H9 (cell line): ENCODE measurements at regions not wholly inside any gene's neighbourhood (a gene's known extent, or its start where the extent isn't known, plus 50 kb on each side); places are given as distances from the start of the nearest gene placed in this dataset.

ENCODE experiments used
- DNase-seq: peaks from one replicate; pipeline ENCODE4 v3.0.0-alpha.2; 2017
- H2AFZ ChIP-seq: one replicate; pipeline ENCODE4 v1.6.1; 2013; ENCODE audit warnings: mild to moderate bottlenecking, low read length, control low read depth, moderate library complexity
- H2AK5ac ChIP-seq: 2 replicates; pipeline ENCODE4 v1.6.1; 2013; ENCODE audit warnings: low read length, control low read depth, mixed read lengths; ENCODE audit not compliant: insufficient read length
- H2BK120ac ChIP-seq: one replicate; pipeline ENCODE4 v1.6.1; 2013; ENCODE audit warnings: low read depth, mild to moderate bottlenecking, low read length, control low read depth, inconsistent platforms; ENCODE audit not compliant: poor library complexity, severe bottlenecking
- H2BK12ac ChIP-seq: 2 replicates; pipeline ENCODE4 v1.6.1; 2013; ENCODE audit warnings: low read length, control low read depth, mixed read lengths, low read depth; ENCODE audit not compliant: insufficient read length
- H2BK15ac ChIP-seq: 2 replicates; pipeline ENCODE4 v1.6.1; 2013; ENCODE audit warnings: low read depth, low read length, control low read depth
- H2BK20ac ChIP-seq: one replicate; pipeline ENCODE4 v1.6.1; 2013; ENCODE audit warnings: low read depth, mild to moderate bottlenecking, low read length, control low read depth, inconsistent platforms; ENCODE audit not compliant: poor library complexity, severe bottlenecking
- H2BK5ac ChIP-seq: 2 replicates; pipeline ENCODE4 v1.6.1; 2013; ENCODE audit warnings: low read length, control low read depth, mixed read lengths; ENCODE audit not compliant: insufficient read length
- H3K14ac ChIP-seq: 2 replicates; pipeline ENCODE4 v1.6.1; 2013; ENCODE audit warnings: low read length, control low read depth; ENCODE audit not compliant: insufficient read depth
- H3K18ac ChIP-seq: 2 replicates; pipeline ENCODE4 v1.6.1; 2013; ENCODE audit warnings: low read depth, mild to moderate bottlenecking, mixed read lengths, low read length, control low read depth; ENCODE audit not compliant: insufficient read length
- H3K23ac ChIP-seq: 2 replicates; pipeline ENCODE4 v1.6.1; 2013; ENCODE audit warnings: low read length, control low read depth, mixed read lengths, low read depth; ENCODE audit not compliant: insufficient read length
- H3K23me2 ChIP-seq: 2 replicates; pipeline ENCODE4 v1.6.1; 2013; ENCODE audit warnings: low read depth, mild to moderate bottlenecking, mixed read lengths, low read length, control low read depth; ENCODE audit not compliant: insufficient read length, poor library complexity, severe bottlenecking
- H3K27ac ChIP-seq: 2 replicates; pipeline ENCODE4 v1.5.1; 2013; ENCODE audit warnings: low read length, control low read depth, mixed read lengths, low read depth; ENCODE audit not compliant: insufficient read length
- H3K27me3 ChIP-seq: 2 replicates; pipeline ENCODE4 v1.6.1; 2013; ENCODE audit warnings: low read length, control low read depth, inconsistent platforms; ENCODE audit not compliant: insufficient read depth
- H3K4ac ChIP-seq: 2 replicates; pipeline ENCODE4 v1.6.1; 2013; ENCODE audit warnings: low read depth, mild to moderate bottlenecking, control low read depth, inconsistent platforms, low read length, moderate library complexity
- H3K4me1 ChIP-seq: 2 replicates; pipeline ENCODE4 v1.6.1; 2013; ENCODE audit warnings: low read length, control low read depth, inconsistent platforms; ENCODE audit not compliant: insufficient read depth
- H3K4me2 ChIP-seq: 2 replicates; pipeline ENCODE4 v1.6.1; 2013; ENCODE audit warnings: low read length, control low read depth, mixed read lengths; ENCODE audit not compliant: insufficient read length, insufficient read depth
- H3K56ac ChIP-seq: 2 replicates; pipeline ENCODE4 v1.6.1; 2013; ENCODE audit warnings: low read depth, mild to moderate bottlenecking, mixed read lengths, low read length, control low read depth; ENCODE audit not compliant: insufficient read length
- H3K79me1 ChIP-seq: 2 replicates; pipeline ENCODE4 v1.6.1; 2013; ENCODE audit warnings: low read depth, mild to moderate bottlenecking, moderate library complexity, low read length, control low read depth, inconsistent platforms; ENCODE audit not compliant: insufficient read depth, poor library complexity, severe bottlenecking
- H3K79me2 ChIP-seq: 2 replicates; pipeline ENCODE4 v1.6.1; 2013; ENCODE audit warnings: low read length, control low read depth, inconsistent platforms; ENCODE audit not compliant: insufficient read depth
- H3K9ac ChIP-seq: 2 replicates; pipeline ENCODE4 v1.6.1; 2013; ENCODE audit warnings: low read length, control low read depth, mixed read lengths; ENCODE audit not compliant: insufficient read length; ENCODE audit errors: extremely low read depth
- H3K9me3 ChIP-seq: one replicate; pipeline ENCODE4 v1.6.1; 2013; ENCODE audit warnings: low read depth, low read length, inconsistent platforms; ENCODE audit not compliant: control insufficient read depth
- H3T11ph ChIP-seq: one replicate; pipeline ENCODE4 v1.6.1; 2013; ENCODE audit warnings: mild to moderate bottlenecking, low read length, control low read depth, inconsistent platforms
- H4K20me1 ChIP-seq: one replicate; pipeline ENCODE4 v1.6.1; 2013; ENCODE audit not compliant: control insufficient read depth, insufficient read length, insufficient read depth
- H4K5ac ChIP-seq: 2 replicates; pipeline ENCODE4 v1.6.1; 2013; ENCODE audit warnings: low read depth, mild to moderate bottlenecking, mixed read lengths, low read length, control low read depth; ENCODE audit not compliant: insufficient read length
- H4K8ac ChIP-seq: replicated peaks from 2 replicates; pipeline ENCODE4 v1.6.1; 2013; ENCODE audit warnings: low read length, control low read depth, mixed read lengths, low read depth; ENCODE audit not compliant: insufficient read length
- H4K91ac ChIP-seq: 2 replicates; pipeline ENCODE4 v1.6.1; 2013; ENCODE audit warnings: low read depth, mild to moderate bottlenecking, moderate library complexity, mixed read lengths, low read length, control low read depth; ENCODE audit not compliant: insufficient read length
- H3K27ac Mint-ChIP-seq, 3 experiments: 2 replicates in 2 of 3; 3 replicates in 1 of 3; pipeline ENCODE4 v1.8.0; 2020 to 2021; ENCODE audit warnings: mixed read lengths in 3 of 3, mild to moderate bottlenecking in 1 of 3, moderate library complexity in 1 of 3
- H3K27me3 Mint-ChIP-seq: 2 replicates; pipeline ENCODE4 v1.8.0; 2021; ENCODE audit warnings: low read depth, mild to moderate bottlenecking, moderate library complexity, mixed read lengths
- H3K36me3 Mint-ChIP-seq, 3 experiments: 2 replicates in 2 of 3; 3 replicates in 1 of 3; pipeline ENCODE4 v1.8.0; 2020 to 2021; ENCODE audit warnings: low read depth in 3 of 3, mixed read lengths in 3 of 3; ENCODE audit not compliant: insufficient read depth in 1 of 3
- H3K4me1 Mint-ChIP-seq, 2 experiments: 2 replicates each; pipeline ENCODE4 v1.8.0; 2020; ENCODE audit warnings: mixed read lengths in 2 of 2
- H3K4me3 Mint-ChIP-seq, 2 experiments: 2 replicates in 1 of 2; 3 replicates in 1 of 2; pipeline ENCODE4 v1.8.0; 2020 to 2021; ENCODE audit warnings: mild to moderate bottlenecking in 2 of 2, mixed read lengths in 2 of 2, moderate library complexity in 1 of 2
- H3K9me3 Mint-ChIP-seq, 2 experiments: 2 replicates in 1 of 2; 3 replicates in 1 of 2; pipeline ENCODE4 v1.8.0; 2020; ENCODE audit warnings: mild to moderate bottlenecking in 2 of 2, mixed read lengths in 2 of 2, moderate library complexity in 1 of 2
- WGBS: extraction: QIAGEN DNeasy Blood & Tissue Kit; methylation state at CpG from one replicate; pipeline ENCODE4 v1.1.7; 2013; ENCODE audit warnings: missing lambda C conversion rate, low lambda C conversion rate, mixed read lengths; ENCODE audit not compliant: insufficient read length; ENCODE audit errors: extremely low coverage; 5-methylcytosine and 5-hydroxymethylcytosine counted together
- TF ChIP-seq, protein P1 (sequence below): fragments of 200-600 bp; sonication (generic); conservative IDR thresholded peaks from 3 replicates; pipeline ENCODE4 v1.8.0; 2021; ENCODE audit warnings: antibody characterized with exemption, mild to moderate bottlenecking

DNA sequence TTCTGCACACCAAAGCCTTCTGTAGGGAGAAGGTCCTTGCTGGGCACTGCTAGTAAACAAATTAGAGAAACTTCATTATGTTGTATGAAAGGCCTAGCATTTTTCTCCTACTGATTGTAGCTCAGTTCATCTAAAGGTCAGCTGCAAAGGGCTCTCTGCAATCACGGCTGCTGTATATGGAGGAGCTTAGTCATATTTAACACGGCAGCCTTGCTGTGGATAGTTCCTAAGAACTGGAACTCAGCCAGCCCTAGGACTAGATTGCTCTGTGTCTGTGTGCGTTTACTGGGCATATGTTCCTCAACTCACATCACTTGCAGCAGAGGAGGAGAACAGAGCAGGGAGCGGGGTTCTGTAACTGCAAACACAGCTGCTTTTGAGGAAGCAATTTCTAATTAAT is 1103.9 kb upstream of the KLHL29 start:
- Histone ChIP-seq H3K56ac (no peak overlapping the region), H3K9ac (no peak overlapping the region), H4K91ac (no peak overlapping the region), H4K5ac (no peak overlapping the region), H3K4me1 (no peaks in the 10 kb centered on the region), H3K79me2 (no peaks in the 10 kb centered on the region), H3K14ac (no peak overlapping the region), H3K4ac (no peak overlapping the region), H3K27me3 (no peaks in the 10 kb centered on the region), H2BK12ac (no peak overlapping the region), H3K23ac (no peak overlapping the region), H2BK15ac (no peak overlapping the region), H3T11ph (no peak overlapping the region), H2AK5ac (no peak overlapping the region), H3K9me3 (no peaks in the 10 kb centered on the region), H3K4me2 (no peak overlapping the region), H3K18ac (no peak overlapping the region), H3K79me1 (no peaks in the 10 kb centered on the region), H4K8ac (no peak overlapping the region), H2AFZ (no peak overlapping the region), H4K20me1 (no peaks in the 10 kb centered on the region), H3K23me2 (no peaks in the 10 kb centered on the region), H2BK120ac (no peak overlapping the region), H3K27ac (no peak overlapping the region), H2BK20ac (no peak overlapping the region), H2BK5ac (no peak overlapping the region)
- Mint-ChIP-seq H3K27ac (no peak overlapping the region), H3K4me1 (no peaks in the 10 kb centered on the region), H3K27me3 (no peaks in the 10 kb centered on the region), H3K4me3 (no peak overlapping the region), H3K9me3 (no peaks in the 10 kb centered on the region), H3K36me3 (no peaks in the 10 kb centered on the region)
- no CpG with 5 or more reads among the region's 4 CpGs for WGBS
- TF ChIP-seq, protein P1, sequence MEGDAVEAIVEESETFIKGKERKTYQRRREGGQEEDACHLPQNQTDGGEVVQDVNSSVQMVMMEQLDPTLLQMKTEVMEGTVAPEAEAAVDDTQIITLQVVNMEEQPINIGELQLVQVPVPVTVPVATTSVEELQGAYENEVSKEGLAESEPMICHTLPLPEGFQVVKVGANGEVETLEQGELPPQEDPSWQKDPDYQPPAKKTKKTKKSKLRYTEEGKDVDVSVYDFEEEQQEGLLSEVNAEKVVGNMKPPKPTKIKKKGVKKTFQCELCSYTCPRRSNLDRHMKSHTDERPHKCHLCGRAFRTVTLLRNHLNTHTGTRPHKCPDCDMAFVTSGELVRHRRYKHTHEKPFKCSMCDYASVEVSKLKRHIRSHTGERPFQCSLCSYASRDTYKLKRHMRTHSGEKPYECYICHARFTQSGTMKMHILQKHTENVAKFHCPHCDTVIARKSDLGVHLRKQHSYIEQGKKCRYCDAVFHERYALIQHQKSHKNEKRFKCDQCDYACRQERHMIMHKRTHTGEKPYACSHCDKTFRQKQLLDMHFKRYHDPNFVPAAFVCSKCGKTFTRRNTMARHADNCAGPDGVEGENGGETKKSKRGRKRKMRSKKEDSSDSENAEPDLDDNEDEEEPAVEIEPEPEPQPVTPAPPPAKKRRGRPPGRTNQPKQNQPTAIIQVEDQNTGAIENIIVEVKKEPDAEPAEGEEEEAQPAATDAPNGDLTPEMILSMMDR: no peak
- no peak for DNase-seq
